A204.1 (cell line): ENCODE measurements at regions not wholly inside any gene's neighbourhood (a gene's known extent, or its start where the extent isn't known, plus 50 kb on each side); places are given as distances from the start of the nearest gene placed in this dataset.

Experiments
- FAIRE-seq: peaks from 2 replicates; lab custom pipeline; 2012; peaks lifted over from hg19 to GRCh38; lab: Jason Lieb, UNC

DNA sequence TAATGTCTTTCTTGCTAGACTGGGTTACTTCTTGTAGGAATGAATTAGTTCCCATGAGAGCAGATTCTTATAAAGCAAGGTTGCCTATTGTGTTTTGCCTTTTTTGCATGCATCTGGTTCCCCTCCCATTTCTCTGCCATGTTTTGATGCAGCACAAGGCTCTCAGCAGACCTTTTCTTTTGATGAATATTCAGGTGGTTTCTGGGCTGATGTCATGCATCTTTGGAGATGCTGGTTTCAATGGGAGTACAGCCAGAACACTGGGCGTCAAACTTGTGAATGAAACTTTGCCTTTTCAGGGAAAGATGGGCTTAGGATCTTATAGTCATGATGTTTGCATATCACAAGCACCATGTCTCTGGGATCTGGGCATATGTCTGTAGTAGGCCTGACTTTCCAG is 111.7 kb upstream of the CCL2 start:
- no peak for FAIRE-seq

DNA sequence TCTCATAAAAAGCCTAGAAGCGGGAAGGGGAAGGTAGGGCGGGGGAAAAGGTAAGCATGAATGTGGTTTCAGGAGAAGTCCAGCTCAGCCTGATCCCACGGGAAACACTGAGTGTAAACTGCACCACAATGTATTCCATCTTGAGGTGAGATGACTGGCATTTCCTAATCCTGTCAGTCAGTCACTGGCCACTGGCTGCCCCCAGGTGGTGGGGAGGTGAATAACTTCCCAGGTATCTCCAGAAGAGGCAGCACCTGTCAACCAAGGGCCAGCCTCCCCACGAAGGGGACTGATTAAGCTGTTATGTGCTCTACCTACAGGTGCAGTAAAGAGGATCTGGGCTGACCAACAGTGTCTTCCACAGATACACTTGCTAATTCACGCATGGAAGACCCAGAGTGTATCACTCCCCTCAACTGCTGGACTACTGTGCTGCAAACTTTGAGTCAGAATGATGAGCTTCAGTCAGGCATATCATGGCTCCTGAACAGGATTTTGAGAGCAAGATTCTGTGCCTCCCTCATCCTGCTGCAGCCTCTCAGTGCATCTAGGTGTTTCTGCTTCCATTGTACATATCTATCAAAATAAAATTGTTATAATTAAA is 108.5 kb upstream of the CCL2 start:
- no peak for FAIRE-seq

DNA sequence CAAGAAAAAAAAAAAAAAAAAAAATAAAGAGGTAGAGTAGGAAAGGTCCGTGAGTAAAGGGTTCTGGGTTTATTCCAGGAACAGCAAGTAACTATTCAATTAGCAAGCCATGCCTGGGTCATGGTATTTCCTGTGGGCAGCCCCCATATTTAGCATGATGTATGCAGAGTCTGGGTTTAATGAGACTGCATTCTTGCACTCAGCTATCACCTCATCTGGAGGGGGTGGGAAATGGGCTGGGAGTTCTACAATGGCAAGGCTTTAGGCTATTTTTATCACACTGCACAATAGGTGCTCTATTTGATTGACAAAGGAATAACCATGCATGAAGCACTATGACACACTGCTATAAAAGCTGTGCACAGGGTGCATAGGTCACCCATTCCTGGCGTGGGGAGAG is 104.0 kb upstream of the CCL2 start:
- no peak for FAIRE-seq

DNA sequence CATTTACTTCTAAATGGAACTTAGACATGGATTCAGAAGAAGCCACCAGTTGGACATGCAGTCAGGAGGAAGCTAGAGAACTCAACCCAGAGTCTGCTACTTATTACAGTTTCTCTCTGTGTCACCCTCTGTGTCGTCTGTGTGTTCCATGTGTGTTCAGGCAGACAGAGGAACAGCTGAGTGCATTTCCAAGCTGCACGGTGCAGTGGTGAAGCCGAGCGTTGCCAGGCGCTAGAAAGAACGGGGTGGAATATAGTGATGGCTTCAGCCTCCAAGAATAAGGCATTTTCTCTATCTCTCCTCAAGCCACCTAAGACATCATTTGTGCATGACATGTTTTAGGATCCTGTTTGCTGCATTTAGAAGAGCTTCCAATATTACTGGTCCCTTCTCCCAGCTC is 101.1 kb upstream of the CCL2 start:
- FAIRE-seq, result no peak

DNA sequence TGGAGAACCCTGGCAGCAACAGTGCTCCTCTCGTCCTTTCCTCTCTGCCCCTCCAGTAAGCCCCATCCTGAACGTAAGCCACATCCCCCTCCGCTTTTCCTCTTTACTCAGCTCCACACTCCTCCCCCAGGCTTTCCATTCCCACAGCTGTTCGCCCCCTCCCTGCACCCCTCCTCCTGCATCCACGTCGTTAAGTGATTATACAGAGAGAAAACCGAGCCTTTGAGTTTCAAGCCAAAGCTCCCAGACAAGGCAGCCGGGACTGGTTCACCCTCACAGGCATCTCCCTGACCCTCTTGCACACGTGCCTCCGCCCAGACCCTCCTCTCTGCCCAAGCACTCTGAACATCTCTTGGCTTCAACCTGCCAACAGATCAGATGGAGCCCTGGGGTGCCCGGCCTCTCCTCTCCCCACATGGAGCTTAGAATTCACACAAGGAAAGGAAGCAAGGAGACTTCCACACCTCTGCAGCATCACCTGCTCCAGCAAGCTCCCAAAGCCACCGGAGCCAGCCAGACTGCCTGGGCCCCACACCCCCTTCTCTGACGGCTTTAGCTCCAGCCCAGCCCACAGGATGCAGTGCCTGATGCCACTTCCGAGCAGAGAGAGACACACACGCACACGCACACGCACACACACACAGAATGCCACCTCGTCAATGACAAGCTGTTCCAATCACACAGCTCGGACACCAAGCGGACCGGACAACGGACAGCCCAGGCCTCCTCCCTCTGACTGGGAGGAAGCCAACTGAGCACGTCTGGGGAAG is 99.9 kb upstream of the CCL2 start:
- FAIRE-seq, result no peak

DNA sequence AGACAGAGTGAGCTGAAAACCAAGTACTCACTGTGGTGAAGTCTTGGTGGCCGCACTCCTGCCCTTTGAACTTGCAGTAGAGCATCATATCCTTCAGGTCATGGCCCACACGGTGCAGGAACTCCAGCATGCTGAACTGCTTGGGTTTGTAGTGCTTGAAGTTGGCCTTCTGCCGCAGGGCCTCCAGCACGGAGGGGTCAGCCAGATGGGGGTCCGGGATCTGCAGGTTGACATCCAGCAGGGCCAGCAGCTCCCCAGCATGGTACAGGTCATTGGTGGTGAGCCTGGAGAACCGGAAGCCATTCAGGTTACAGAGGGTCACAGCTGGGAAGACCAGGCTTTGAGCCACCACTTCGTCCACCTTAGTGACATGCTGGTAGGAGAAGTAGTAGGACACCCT is 99.1 kb upstream of the CCL2 start:
- FAIRE-seq, result no peak

DNA sequence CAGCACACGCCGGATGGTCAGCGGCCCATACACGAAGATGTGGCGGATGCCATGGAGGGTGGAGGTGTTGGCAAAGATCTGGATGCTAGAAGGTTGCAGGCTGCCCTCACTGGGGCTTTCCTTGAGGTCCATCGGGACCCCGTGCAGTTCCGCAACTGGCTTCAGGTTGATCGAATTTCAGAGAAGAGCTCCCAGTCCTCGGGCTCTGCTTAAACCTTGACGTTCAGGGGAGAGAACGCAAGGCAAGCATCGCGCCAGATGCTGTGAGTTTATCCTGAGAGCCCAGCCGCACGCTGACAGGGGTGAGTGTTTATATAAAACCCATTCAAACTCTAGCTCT is 98.7 kb upstream of the CCL2 start:
- no peak for FAIRE-seq

DNA sequence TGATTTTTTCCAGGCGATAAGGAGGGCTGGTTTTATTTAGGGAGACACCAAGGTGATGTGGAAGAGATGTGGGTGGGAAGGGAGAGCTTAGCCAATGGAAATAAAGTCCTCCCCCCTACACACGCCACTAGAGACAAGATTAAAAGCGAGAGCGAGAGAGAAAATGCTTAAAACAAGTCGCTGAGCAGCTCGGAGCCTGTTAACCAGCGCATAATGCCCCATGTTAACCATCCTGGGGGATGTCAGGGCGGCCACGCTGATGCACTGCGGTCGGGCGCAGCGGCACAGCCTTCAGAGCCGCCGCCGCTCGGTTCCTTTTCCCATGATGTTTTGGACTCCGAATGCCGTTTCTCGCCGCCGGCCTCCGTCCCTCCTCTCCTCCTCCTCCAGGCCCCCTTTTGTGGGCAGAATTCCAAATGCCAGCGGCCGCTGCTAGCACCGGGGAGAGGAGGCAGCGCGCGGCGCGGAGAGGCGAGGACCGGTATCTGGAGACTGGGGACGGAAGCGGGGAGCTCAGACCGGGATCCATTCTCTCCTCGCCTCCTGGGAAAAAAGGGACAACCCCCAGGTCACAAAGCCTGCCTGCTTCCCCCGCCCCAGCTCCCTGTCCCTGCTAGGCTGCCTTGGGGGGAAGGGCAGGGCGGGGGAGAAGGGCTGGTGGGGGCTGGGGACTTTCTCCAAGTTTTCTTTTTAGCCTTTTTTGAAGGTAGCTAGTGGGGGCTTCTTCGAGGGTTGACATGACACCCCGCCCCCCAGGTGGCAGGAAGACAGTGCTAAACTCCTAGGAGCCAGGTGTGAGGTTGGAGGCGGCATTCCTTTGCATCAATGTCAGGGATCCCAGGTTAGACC is 98.1 kb upstream of the CCL2 start:
- FAIRE-seq, result no peak

DNA sequence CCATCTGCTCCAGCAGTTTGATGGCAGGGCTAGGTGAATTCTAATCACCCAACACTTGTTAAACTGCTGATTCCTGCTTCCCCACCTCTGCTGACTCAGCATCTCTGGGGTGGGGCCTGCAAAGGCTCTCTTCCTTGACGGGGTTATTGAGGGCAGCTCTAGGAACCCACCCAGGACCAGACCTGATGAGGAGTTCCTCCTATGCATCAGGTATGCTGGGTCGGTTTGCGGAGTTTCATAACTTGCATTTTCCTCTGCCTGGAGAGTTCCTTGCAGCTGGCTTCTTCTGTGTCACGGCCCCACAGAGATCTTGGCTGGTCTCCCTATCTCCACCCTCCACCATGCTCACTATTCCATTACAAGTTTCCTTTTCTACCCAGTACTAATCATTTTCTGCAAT is 93.4 kb upstream of the CCL2 start:
- no peak for FAIRE-seq

DNA sequence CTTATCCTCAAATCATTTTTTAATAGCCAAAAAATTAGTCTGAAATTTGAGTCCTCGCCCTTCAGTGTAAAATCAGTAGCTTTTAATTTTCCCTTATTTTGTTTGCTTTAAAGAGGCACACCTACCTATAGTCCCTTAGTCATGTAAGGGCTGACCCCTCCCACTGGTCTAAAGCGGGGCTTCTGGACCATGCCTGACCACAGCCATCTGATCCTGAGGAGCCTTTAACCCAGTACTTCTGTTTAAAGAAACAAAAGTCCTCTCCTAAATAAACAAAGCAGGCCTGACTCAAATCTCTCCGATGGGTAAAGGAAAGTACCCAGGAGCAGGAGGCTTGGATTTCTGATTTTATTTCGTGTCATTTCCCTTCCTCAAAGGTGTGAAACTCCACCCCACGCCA is 92.0 kb upstream of the CCL2 start:
- no peak for FAIRE-seq

DNA sequence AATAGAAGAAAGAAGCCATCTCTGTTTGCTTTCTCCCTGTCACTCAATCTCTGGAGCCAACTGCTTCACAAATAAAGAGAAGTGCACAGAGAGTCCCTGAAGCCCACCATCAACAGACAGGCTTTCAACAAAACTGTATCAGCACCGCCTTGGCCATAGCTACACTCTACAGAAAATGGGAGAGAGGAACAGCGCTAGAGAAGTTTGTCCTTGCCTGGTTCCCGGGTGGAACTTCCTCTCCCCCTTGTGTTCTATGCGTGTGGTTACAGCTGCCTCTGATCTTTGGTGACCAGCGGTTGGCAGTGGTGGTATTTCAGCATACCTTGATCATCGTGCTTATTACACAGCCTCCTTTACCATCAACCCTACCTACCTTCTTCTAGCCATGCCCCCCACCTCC is 91.4 kb upstream of the CCL2 start:
- FAIRE-seq, result no peak

DNA sequence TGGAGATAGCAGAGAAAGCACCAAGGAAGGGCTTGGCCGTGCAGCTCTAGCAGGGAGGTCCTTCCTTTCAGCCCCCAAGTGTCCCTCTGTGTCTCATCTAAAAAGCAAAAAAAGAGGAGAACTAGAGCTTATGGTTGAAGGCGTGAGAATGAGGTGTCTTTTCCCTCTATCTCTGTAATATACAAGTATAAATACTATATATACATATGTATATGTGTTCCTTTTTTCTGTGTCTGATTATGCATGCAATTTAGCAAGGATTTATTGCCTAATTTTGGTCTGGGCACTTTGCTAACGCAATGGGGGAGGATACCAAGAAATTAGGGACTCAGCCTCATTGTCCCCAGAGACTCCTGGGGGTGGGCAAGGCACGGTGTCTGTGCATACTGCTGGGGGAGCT is 90.2 kb upstream of the CCL2 start:
- FAIRE-seq, result no peak

DNA sequence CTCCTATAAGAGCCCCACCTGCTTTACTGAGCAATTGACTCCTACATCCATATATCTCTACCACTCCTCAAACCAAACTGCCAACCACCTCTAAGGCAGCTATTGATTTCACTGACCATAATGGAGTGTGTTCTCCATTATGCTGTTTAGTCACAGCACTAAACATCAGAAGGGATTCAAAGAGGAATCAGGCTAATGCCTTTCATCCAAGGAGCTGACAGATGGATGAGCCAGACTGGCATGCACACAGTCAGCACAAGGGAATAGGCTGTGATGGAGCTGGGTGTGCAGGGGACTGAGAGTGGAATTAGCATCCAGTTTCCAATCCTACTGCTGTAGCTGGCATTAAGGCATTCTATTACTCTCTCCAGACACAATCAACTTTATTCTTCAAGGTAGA is 88.7 kb upstream of the CCL2 start:
- FAIRE-seq, result no peak

DNA sequence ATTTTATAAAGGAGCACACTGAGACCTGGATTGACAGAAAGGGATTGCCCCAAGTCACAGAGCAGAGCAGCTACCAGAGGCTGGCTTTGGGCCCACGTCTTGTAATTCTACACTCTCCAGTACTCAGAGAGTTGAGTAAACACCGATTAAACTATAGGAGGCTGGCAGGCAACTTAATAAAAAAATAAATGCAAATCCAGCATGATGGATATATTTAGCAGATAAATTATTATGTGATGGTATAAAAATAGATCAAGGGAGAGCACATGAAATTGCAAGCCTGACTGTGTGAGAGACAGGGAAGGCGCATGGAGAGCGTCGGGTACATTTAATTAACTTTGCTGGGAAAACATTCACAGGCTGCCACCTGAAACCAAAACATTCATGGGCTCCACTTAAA is 87.7 kb upstream of the CCL2 start:
- no peak for FAIRE-seq

DNA sequence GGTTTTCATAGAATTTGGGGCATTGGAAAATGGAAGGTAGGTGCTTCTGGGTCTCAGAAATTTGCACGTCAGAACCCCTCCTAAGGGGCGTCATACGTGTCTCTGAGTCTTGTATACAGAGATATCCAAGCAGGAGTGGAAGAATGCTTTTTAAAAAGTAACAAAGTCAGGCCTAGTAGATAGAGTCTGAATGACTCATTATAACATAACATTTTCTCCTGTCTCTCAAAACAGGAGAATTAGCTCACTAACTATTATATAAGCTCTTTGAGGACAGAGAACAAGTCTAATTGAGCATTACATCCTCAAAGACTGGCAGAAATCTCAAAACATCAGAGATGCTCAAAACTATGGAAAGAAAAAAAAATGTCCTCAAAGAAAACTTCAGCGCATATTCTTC is 86.1 kb upstream of the CCL2 start:
- no peak for FAIRE-seq

DNA sequence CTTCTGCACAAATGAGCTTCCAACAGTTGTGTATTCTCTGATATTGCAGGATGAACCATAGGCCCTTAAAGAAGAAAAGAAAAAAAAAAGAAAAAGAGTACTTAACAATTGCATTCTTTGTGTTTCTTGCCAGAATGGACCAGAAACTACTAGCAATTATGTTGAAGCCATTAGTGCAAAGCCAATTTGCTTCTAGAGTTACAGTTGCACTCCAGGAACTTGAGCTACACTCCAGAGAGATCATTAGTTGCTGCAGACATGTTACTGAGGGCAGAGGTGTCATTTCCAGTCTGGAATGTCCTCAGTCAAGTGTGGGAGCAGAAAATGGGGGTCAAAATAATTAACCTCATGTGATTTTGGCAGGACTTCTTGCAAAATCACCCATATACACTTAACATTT is 85.6 kb upstream of the CCL2 start:
- FAIRE-seq, result no peak

DNA sequence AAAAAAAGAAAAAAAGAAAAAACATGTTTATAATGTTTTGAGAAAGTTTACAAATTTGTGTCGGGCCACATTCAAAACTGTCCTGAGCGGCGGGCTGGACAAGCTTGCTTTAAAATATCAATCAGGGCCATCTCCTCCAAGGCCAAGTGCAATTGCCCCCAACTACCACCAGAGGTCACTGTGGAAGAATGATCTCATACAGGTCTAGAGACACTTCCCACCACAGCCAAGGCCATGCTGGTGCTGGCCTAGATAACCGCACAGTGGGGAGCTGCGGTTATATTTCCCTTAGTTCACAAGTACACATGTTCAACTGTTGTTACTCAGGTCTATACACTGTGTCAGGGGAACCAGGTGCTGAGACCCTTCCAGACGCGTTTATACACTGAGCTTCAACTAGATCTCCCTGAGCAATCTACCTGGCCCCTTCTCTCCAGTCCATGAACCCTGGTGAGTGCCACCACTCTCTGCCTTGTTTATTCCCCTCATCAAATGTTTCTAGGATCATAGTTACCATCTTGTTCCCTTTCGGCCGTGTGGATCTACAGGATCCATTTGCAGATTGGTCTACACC is 83.8 kb upstream of the CCL2 start:
- no peak for FAIRE-seq

DNA sequence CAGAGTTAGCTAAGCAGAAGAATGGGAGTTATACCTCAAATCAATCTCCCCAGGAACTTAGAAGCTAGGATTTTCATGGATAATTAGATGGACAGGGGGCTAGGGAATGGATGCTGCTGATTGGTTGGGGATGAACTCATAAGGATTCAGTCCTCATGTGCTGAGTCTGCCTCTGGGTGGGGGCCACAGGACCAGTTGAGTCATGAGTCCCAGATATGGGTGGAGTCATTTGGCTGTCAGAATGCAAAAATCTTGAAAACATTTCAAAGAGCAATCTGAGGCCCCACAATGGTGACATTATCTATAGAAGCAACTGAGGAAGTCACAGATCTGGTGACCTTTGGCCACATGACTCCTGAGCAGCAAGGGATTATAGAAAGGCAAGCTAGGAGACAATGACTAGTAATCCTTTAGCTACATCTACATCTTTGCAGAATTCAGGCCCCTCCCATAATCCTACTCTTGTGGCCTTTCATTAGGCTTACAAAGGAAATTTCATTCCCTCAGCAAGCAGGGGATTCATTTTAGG is 82.6 kb upstream of the CCL2 start:
- no peak for FAIRE-seq

DNA sequence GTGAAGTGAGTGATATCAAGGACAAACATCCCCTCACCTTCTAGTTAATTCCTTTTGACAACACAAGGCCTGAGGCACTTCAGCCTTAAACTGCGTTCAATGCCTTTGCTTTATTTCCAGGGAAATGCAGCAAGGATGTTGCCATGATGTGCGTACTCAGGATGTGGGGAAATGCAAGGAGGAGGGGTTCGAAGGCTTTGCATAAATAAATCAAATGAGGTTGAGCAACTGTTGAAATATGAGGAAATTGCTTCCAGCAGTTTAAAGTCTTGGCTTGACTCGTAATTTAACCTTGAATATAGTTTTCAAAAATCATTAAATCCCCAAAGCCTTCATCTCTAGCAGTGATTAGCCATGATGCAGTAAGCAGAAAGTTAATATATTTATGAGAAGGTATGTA is 81.8 kb upstream of the CCL2 start:
- FAIRE-seq, result no peak

DNA sequence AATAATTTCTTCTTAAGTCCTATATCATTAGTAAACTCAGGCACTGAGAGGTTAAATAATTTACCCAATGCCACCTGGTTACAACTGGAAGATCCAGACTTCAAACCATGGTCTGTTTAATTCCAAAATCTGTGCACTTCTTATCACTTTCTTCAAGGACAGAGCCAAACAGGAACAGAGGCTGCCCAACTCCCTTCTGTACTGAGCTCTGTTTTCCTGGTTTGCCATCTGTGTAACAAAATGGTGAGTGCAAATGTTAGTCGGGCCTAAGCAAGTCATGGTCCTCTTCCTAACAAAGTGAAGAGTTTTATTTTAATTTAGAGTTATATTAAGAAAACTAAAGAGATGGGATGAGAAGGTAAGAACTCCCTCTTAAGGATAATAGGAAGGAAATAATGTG is 80.6 kb upstream of the CCL2 start:
- FAIRE-seq, result no peak

DNA sequence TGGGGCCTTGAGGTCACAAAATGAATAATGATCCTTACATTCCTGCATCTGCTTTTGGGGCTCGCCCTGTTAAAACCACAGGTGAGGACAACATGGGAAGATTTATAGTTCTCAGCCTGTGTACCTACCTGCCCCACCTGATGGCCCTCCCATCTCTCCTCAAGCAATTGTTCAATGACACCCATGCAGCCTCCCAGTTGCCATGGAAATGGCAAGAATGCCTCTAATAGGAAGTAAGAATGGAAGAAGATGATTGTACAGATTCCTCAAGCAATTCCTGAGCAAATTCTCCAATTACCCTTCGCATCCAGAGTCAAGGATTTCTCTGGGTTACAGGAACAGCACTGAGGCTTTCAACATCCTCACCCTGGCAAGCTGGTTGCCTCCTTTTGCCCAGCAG is 78.6 kb upstream of the CCL2 start:
- no peak for FAIRE-seq

DNA sequence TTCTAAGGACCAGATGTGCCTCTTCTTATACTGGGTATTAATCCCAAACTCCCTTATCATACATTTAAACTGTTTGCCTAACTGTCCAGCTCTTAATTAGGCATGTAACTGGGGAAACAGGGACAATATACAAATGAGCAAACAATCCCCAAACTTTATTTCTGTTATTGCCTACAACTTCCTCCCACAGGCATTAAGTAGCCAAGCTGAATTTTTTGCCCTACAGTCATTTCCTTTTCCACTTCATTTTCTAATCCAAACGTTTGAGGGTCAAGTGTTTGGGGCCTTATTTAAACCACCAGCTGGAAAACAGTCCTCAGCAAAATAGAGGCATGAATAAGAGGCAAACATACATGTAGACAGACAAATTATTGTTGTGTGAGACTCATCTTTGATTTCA is 77.4 kb upstream of the CCL2 start:
- FAIRE-seq, result no peak

DNA sequence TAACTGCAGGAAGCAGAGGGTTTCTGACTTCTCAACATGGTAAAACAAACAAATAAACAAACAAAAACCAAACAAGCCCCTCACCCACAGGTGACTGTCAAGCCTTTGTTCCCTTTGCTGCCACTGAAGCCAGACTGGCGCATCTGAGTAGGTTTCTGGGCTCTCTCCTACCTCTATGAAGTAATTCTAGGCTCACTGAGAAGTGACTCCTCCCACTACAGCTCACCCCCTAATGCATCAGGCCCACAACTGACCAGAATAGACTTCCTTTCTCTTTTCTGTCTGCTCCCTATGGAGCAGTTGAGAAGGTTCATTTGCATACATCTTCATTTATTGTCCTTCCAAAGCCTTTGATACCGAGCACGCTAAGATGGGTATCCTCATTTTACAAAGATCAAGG is 77.0 kb upstream of the CCL2 start:
- no peak for FAIRE-seq
